Uterus (tissue), 2 donors: ENCODE measurements at regions not wholly inside any gene's neighbourhood (a gene's known extent, or its start where the extent isn't known, plus 50 kb on each side); places are given as distances from the start of the nearest gene placed in this dataset.

Source experiments
- CTCF ChIP-seq, 4 experiments: fragments of 200-600 bp in 2 of 4; fragments of 450-650 bp in 2 of 4; sonication (generic) in 2 of 4; IDR thresholded peaks; one replicate each; pipeline ENCODE4 v1.5.1; 2016 to 2019; ENCODE audit warnings: antibody characterized with exemption in 4 of 4, mild to moderate bottlenecking in 2 of 4, moderate library complexity in 1 of 4
- POLR2A ChIP-seq, 2 donors: fragments of 450-650 bp; IDR thresholded peaks; one replicate each; pipeline ENCODE4 v1.6.1; 2016; ENCODE audit warnings: antibody characterized with exemption in 2 of 2, mild to moderate bottlenecking in 1 of 2, moderate library complexity in 1 of 2

- TF ChIP-seq POLR2A (IDR thresholded peaks at IDR 0.05) (no peak), CTCF (IDR thresholded peaks at IDR 0.05) (no peak)
These were observed 49.9 kb upstream of the DYRK2 start for GRCh38 chr12:67598598-67598997.
